CD4-positive, CD25-positive, alpha-beta regulatory T cell (primary cell): ENCODE measurements at regions not wholly inside any gene's neighbourhood (a gene's known extent, or its start where the extent isn't known, plus 50 kb on each side); places are given as distances from the start of the nearest gene placed in this dataset.

Source experiments
- ATAC-seq, 2 donors: fragments of 150-1000 bp; cut with Tn5 transposase; one replicate each; pipeline ENCODE4 v1.10.0; 2021; ENCODE audit warnings: low read depth in 2 of 2, moderate number of reproducible peaks in 2 of 2, moderate library complexity in 1 of 2
- DNase-seq, 3 donors: peaks; one replicate each; pipeline versions ENCODE4 v3.0.0 to v3.0.0-alpha.2; 2012 to 2022; ENCODE audit warnings: mixed read lengths in 1 of 3
- H3K27ac ChIP-seq: one replicate; pipeline ENCODE4 v1.7.0; 2013; ENCODE audit warnings: mild to moderate bottlenecking, low read length; ENCODE audit not compliant: insufficient read depth, poor library complexity, severe bottlenecking
- H3K27me3 ChIP-seq: one replicate; pipeline ENCODE4 v1.7.0; 2013; ENCODE audit warnings: low read length; ENCODE audit not compliant: control insufficient read depth, insufficient read depth
- H3K36me3 ChIP-seq: one replicate; pipeline ENCODE4 v1.7.0; 2013; ENCODE audit warnings: mild to moderate bottlenecking, low read length, moderate library complexity; ENCODE audit not compliant: control insufficient read depth, insufficient read depth
- H3K4me1 ChIP-seq: 2 replicates; pipeline ENCODE4 v1.7.0; 2013; ENCODE audit warnings: mild to moderate bottlenecking, low read length; ENCODE audit not compliant: insufficient read depth, control insufficient read depth, poor library complexity, severe bottlenecking
- H3K4me3 ChIP-seq: one replicate; pipeline ENCODE4 v1.7.0; 2013; ENCODE audit warnings: low read depth, mild to moderate bottlenecking, low read length, moderate library complexity
- H3K9me3 ChIP-seq, 2 experiments: 1 replicate in 1 of 2; 2 replicates in 1 of 2; pipeline ENCODE4 v1.7.0; 2013; ENCODE audit warnings: low read length in 2 of 2, mild to moderate bottlenecking in 1 of 2, moderate library complexity in 1 of 2; ENCODE audit not compliant: control insufficient read depth in 2 of 2
- H3K27ac Mint-ChIP-seq, 3 donors: one replicate each; pipeline ENCODE4 v1.8.0; 2020 to 2022; ENCODE audit warnings: mild to moderate bottlenecking in 3 of 3, mixed read lengths in 3 of 3, moderate library complexity in 2 of 3
- H3K27me3 Mint-ChIP-seq: one replicate; pipeline ENCODE4 v1.8.0; 2022; ENCODE audit warnings: mild to moderate bottlenecking, mixed read lengths
- H3K36me3 Mint-ChIP-seq: one replicate; pipeline ENCODE4 v1.8.0; 2020; ENCODE audit warnings: mixed read lengths
- H3K4me1 Mint-ChIP-seq, 4 donors: one replicate each; pipeline ENCODE4 v1.8.0; 2020 to 2022; ENCODE audit warnings: mixed read lengths in 4 of 4, mild to moderate bottlenecking in 1 of 4
- H3K4me3 Mint-ChIP-seq, 4 donors: one replicate each; pipeline ENCODE4 v1.8.0; 2020 to 2022; ENCODE audit warnings: mild to moderate bottlenecking in 4 of 4, mixed read lengths in 4 of 4, moderate library complexity in 3 of 4
- H3K9me3 Mint-ChIP-seq, 7 donors: one replicate each; pipeline ENCODE4 v1.8.0; 2020 to 2022; ENCODE audit warnings: mixed read lengths in 7 of 7, mild to moderate bottlenecking in 3 of 7, moderate library complexity in 2 of 7

- Mint-ChIP-seq H3K4me3 (no peak overlapping the region), H3K27ac (no peak overlapping the region), H3K36me3 (no peaks in the 10 kb centered on the region), H3K9me3 (peaks cover 0 to 4% (median 0%) of the 10 kb centered on the region in 7 donors), H3K4me1 (peaks cover 0 to 4% (median 0%) of the 10 kb centered on the region in 4 donors), H3K27me3 (peaks cover 20% of the 10 kb centered on the region)
- no peak for ATAC-seq
- Histone ChIP-seq H3K9me3 (no peaks in the 10 kb centered on the region), H3K27ac (no peak overlapping the region), H3K4me3 (no peak overlapping the region), H3K27me3 (peaks cover 6% of the 10 kb centered on the region), H3K36me3 (no peaks in the 10 kb centered on the region), H3K4me1 (no peaks in the 10 kb centered on the region)
- no peak for DNase-seq
Observed at GRCh38 chr10:28807760-28808613, 130.7 kb downstream of the BAMBI start.

- H3K27me3 Mint-ChIP-seq, result peaks cover 20% of the 10 kb centered on the region
- peaks cover 0 to 4% (median 0%) of the 10 kb centered on the region in 7 donors for H3K9me3 Mint-ChIP-seq
- H3K36me3 Mint-ChIP-seq, result no peaks in the 10 kb centered on the region
- Histone ChIP-seq H3K27me3 (peaks cover 6% of the 10 kb centered on the region), H3K9me3 (no peaks in the 10 kb centered on the region), H3K36me3 (no peaks in the 10 kb centered on the region), H3K4me1 (no peaks in the 10 kb centered on the region), H3K27ac (no peak overlapping the region), H3K4me3 (no peak overlapping the region)
- no peak overlapping the region for H3K27ac Mint-ChIP-seq
- ATAC-seq (no peak), DNase-seq (no peak)
- H3K4me1 Mint-ChIP-seq, result peaks cover 0 to 4% (median 0%) of the 10 kb centered on the region in 4 donors
- H3K4me3 Mint-ChIP-seq, result no peak overlapping the region
Observed at GRCh38 chr10:28808693-28809092, 131.4 kb downstream of the BAMBI start.

DNA sequence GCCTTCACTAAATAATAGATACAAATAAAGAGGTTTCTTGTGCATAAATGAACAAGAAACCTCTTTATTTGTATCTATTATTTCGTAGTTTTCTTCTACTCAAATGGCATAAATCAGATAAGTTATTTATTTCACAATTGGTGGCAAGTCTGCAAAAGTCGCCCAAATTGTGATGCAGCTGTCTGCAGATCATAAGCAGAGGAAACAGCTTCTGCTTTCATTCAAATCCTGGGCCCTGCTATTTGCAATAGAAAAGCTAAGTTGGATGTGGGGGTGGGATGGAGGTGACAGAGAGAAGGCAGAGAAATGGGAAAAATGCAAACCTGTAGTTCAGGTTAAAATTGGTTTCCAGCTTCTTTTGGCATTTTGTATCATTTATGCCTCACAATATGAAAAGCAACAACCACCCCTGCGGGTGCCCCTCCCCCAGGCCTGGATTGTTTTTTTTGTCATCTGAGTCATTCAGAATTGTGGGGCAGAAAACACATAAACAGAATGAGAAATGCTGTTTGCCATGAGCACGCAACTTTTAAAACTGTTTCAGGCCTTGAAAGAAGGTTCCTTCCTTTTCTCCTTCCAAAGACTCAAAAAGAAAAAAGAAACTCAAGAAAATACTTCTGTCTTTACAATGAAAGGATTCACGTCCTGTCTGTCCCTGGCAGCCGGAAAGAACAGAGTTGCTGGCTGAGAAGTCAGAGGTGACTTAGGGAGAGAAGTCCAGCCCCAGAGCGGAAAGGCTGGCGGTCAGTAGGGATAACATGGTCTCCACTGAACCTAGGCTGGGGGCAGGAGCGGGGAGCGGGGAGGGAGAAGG lies 132.9 kb downstream of the BAMBI start:
- Mint-ChIP-seq H3K36me3 (no peaks in the 10 kb centered on the region), H3K27me3 (peaks cover 20% of the 10 kb centered on the region), H3K4me1 (peaks cover 0 to 4% (median 0%) of the 10 kb centered on the region in 4 donors), H3K4me3 (no peak overlapping the region), H3K9me3 (peaks cover 0 to 4% (median 0%) of the 10 kb centered on the region in 7 donors), H3K27ac (no peak overlapping the region)
- no peak overlapping the region for H3K27ac ChIP-seq
- no peak for ATAC-seq
- H3K9me3 ChIP-seq, result no peaks in the 10 kb centered on the region
- H3K4me3 ChIP-seq, result no peak overlapping the region
- DNase-seq, result no peak
- H3K4me1 ChIP-seq, result no peaks in the 10 kb centered on the region
- H3K36me3 ChIP-seq, result no peaks in the 10 kb centered on the region
- H3K27me3 ChIP-seq, result peaks cover 6% of the 10 kb centered on the region

DNA sequence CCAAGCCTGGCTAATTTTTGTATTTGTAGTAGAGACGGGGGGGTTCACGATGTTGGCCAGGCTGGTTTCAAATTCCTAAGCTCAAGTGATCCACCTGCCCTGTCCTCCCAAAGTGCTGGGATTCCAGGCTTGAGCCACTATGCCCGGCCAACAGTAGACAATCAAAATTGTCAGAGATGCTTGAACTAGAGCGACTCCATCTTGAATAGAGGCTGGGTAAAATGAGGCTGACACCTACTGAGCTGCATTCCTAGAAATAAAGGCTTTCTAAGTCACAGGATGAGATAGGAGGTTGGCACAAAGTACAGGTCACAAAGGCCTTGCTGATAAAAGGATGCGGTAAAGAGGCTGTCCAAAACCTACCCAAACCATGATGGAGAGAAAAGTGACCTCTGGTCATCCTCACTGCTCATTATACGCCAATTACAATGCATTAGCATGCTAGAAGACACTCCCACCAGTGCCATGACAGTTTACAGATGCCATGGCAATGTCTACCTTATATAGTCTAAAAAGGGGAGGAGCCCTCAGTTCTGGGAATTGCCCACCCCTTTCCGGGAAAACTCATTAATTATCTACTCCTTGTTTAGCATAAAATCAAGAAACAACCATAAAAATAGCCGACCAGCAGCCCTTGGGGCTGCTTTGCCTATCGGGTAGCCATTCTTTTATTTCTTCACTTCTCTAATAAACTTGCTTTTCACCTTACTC lies 134.5 kb downstream of the BAMBI start:
- Histone ChIP-seq H3K9me3 (no peaks in the 10 kb centered on the region), H3K36me3 (no peaks in the 10 kb centered on the region), H3K4me1 (no peaks in the 10 kb centered on the region), H3K27me3 (peaks cover 6% of the 10 kb centered on the region), H3K4me3 (no peak overlapping the region), H3K27ac (no peak overlapping the region)
- Mint-ChIP-seq H3K4me1 (peaks cover 0 to 4% (median 0%) of the 10 kb centered on the region in 4 donors), H3K9me3 (peaks cover 0 to 3% (median 0%) of the 10 kb centered on the region in 7 donors), H3K27me3 (peaks cover 18% of the 10 kb centered on the region), H3K4me3 (no peak overlapping the region), H3K27ac (no peak overlapping the region), H3K36me3 (no peaks in the 10 kb centered on the region)
- no peak for DNase-seq
- ATAC-seq, result no peak

- Histone ChIP-seq H3K36me3 (no peaks in the 10 kb centered on the region), H3K4me1 (no peaks in the 10 kb centered on the region), H3K4me3 (no peak overlapping the region), H3K27me3 (peaks cover 2% of the 10 kb centered on the region), H3K9me3 (no peaks in the 10 kb centered on the region), H3K27ac (no peak overlapping the region)
- Mint-ChIP-seq H3K27me3 (peaks cover 16% of the 10 kb centered on the region), H3K4me1 (peaks cover 0 to 3% (median 0%) of the 10 kb centered on the region in 4 donors), H3K9me3 (peaks cover 0 to 3% (median 0%) of the 10 kb centered on the region in 7 donors), H3K27ac (no peak overlapping the region), H3K36me3 (no peaks in the 10 kb centered on the region), H3K4me3 (no peak overlapping the region)
- DNase-seq, result no peak
- ATAC-seq, result no peak
Observed at GRCh38 chr10:28812384-28813372, 135.4 kb downstream of the BAMBI start.

DNA sequence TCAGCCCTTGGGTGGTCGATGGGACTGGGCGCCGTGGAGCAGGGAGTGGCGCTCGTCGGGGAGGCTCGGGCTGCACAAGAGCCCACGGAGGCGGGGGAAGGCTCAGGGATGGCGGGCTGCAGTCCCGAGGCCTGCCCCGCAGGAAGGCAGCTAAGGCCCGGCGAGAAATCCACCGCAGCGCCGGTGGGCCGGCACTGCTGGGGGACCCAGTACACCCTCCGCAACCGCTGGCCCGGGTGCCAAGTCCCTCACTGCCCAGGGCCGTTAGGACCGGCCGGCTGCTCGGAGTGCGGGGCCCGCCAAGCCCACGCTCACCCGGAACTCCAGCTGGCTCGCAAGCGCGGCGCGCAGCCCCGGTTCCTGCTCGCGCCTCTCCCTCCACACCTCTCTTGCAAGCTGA lies 138.4 kb downstream of the BAMBI start:
- H3K27ac ChIP-seq, result no peak overlapping the region
- ATAC-seq, result no peak
- no peaks in the 10 kb centered on the region for H3K4me1 ChIP-seq
- no peak for DNase-seq
- Mint-ChIP-seq H3K4me3 (no peak overlapping the region), H3K9me3 (peaks cover 0 to 3% (median 0%) of the 10 kb centered on the region in 7 donors), H3K36me3 (no peaks in the 10 kb centered on the region), H3K27me3 (peaks cover 4% of the 10 kb centered on the region), H3K4me1 (no peaks in the 10 kb centered on the region), H3K27ac (no peak overlapping the region)
- no peak overlapping the region for H3K4me3 ChIP-seq
- H3K9me3 ChIP-seq, result no peaks in the 10 kb centered on the region
- no peaks in the 10 kb centered on the region for H3K27me3 ChIP-seq
- H3K36me3 ChIP-seq, result no peaks in the 10 kb centered on the region
